HCT116 (cell line): ENCODE measurements at regions not wholly inside any gene's neighbourhood (a gene's known extent, or its start where the extent isn't known, plus 50 kb on each side); places are given as distances from the start of the nearest gene placed in this dataset.

Experiments used
- ATAC-seq: fragments of 200-7000 bp; cut with Tn5 transposase; 2 replicates; pipeline ENCODE4 v1.9.1; 2020; ENCODE audit warnings: mild to moderate bottlenecking, moderate library complexity
- BruUV-seq: library from RNA; stranded (reverse); fragments of 400-500 nt; replicated peaks from 2 replicates; lab custom pipeline; 2021; lab: Mats Ljungman, UMichigan
- CTCF ChIA-PET: fragments of 300-600 bp; sonication (Branson Sonifier 250); formaldehyde crosslinking; loops from one replicate; lab custom pipeline; 2021; ENCODE audit warnings: antibody characterized with exemption; lab: Charles Lee
- POLR2A ChIA-PET: fragments of 300-600, 350-600 bp; sonication (Branson Sonifier 250); formaldehyde crosslinking; loops from one replicate; lab custom pipeline; 2021; ENCODE audit warnings: antibody characterized with exemption; lab: Charles Lee
- RAD21 ChIA-PET, 2 experiments: fragments of 300-600 bp; sonication (Branson Sonifier 250); formaldehyde crosslinking; loops; one replicate each; lab custom pipeline; 2023; ENCODE audit warnings: low total read pairs in 2 of 2; ENCODE audit not compliant: uncharacterized antibody in 2 of 2, unreplicated experiment in 2 of 2, low non-redundant PET in 1 of 2; lab: Charles Lee
- DNase-seq: peaks from one replicate; pipeline ENCODE4 v3.0.0-alpha.2; 2010; ENCODE audit warnings: low read depth, low spot score
- H2AFZ ChIP-seq: fragments of 200-600 bp; shearing (Covaris generic), sonication (generic); 2 replicates; pipeline ENCODE4 v1.6.1; 2017; ENCODE audit warnings: low read depth, mixed run types, mixed read lengths, antibody characterized with exemption, low read length; ENCODE audit not compliant: poor library complexity, severe bottlenecking
- H3K27ac ChIP-seq: 2 replicates; pipeline ENCODE4 v1.5.1; 2012; ENCODE audit warnings: low read depth, low read length
- H3K27me3 ChIP-seq: fragments of 200-600 bp; sonication (generic); 2 replicates; pipeline ENCODE4 v1.6.1; 2016; ENCODE audit warnings: mixed run types, low read length, mixed read lengths; ENCODE audit not compliant: insufficient read depth
- H3K36me3 ChIP-seq, 2 experiments: fragments of 200-500 bp in 1 of 2; fragments of 200-600 bp in 1 of 2; sonication (Bioruptor generic) in 1 of 2; sonication (generic) in 1 of 2; 2 replicates each; pipeline versions ENCODE4 v1.5.1 to v1.6.1; 2014 to 2016; ENCODE audit warnings: low read length in 2 of 2, inconsistent platforms in 1 of 2, mixed read lengths in 1 of 2, mixed run types in 1 of 2; ENCODE audit not compliant: insufficient read depth in 2 of 2, control insufficient read depth in 1 of 2
- H3K4me1 ChIP-seq, 2 experiments: fragments of 200-600 bp in 1 of 2; sonication (generic) in 1 of 2; 2 replicates each; pipeline versions ENCODE4 v1.5.1 to v1.6.1; 2012 to 2017; ENCODE audit warnings: low read length in 2 of 2, inconsistent platforms in 1 of 2, mild to moderate bottlenecking in 1 of 2, mixed read lengths in 1 of 2, mixed run types in 1 of 2, moderate library complexity in 1 of 2; ENCODE audit not compliant: insufficient read depth in 2 of 2, control insufficient read depth in 1 of 2
- H3K4me2 ChIP-seq: fragments of 200-600 bp; sonication (generic); 2 replicates; pipeline ENCODE4 v1.6.1; 2017; ENCODE audit warnings: mixed run types, low read length, mixed read lengths
- H3K4me3 ChIP-seq, 2 experiments: fragments of 200-600 bp in 1 of 2; sonication (generic) in 1 of 2; replicated peaks in 1 of 2; 2 replicates each; pipeline ENCODE4 v1.5.1; 2011 to 2016; ENCODE audit warnings: low read length in 2 of 2, control low read depth in 1 of 2, low read depth in 1 of 2, mild to moderate bottlenecking in 1 of 2, mixed read lengths in 1 of 2, mixed run types in 1 of 2
- H3K79me2 ChIP-seq: fragments of 200-600 bp; sonication (generic); 2 replicates; pipeline ENCODE4 v1.6.1; 2017; ENCODE audit warnings: mild to moderate bottlenecking, mixed run types, low read length, moderate library complexity, mixed read lengths; ENCODE audit not compliant: insufficient read depth
- H3K9ac ChIP-seq: fragments of 200-600 bp; sonication (generic); 2 replicates; pipeline ENCODE4 v1.6.1; 2016; ENCODE audit warnings: low read length, mixed read lengths
- H3K9me2 ChIP-seq: fragments of 200-600 bp; sonication (generic), shearing (Covaris generic); 2 replicates; pipeline ENCODE4 v1.6.1; 2017; ENCODE audit warnings: mixed run types, mild to moderate bottlenecking, moderate library complexity; ENCODE audit not compliant: insufficient read depth
- H3K9me3 ChIP-seq, 2 experiments: fragments of 200-500 bp in 1 of 2; fragments of 200-600 bp in 1 of 2; sonication (Bioruptor generic) in 1 of 2; sonication (generic) in 1 of 2; 2 replicates each; pipeline ENCODE4 v1.6.1; 2014 to 2017; ENCODE audit warnings: low read length in 2 of 2, mixed read lengths in 2 of 2, inconsistent platforms in 1 of 2, low read depth in 1 of 2, mild to moderate bottlenecking in 1 of 2, mixed run types in 1 of 2, moderate library complexity in 1 of 2; ENCODE audit not compliant: control insufficient read depth in 1 of 2, insufficient read depth in 1 of 2
- H4K20me1 ChIP-seq: fragments of 200-600 bp; sonication (generic), shearing (Covaris generic); 2 replicates; pipeline ENCODE4 v1.6.1; 2017; ENCODE audit warnings: mixed run types, mild to moderate bottlenecking, moderate library complexity; ENCODE audit not compliant: insufficient read depth
- ATF3 ChIP-seq: IDR thresholded peaks from 2 replicates; pipeline ENCODE4 v1.6.1; 2012
- CBX3 ChIP-seq: IDR thresholded peaks from 2 replicates; pipeline ENCODE4 v1.6.1; 2012; ENCODE audit warnings: low read depth
- CEBPB ChIP-seq: IDR thresholded peaks from 2 replicates; pipeline ENCODE4 v1.6.1; 2012; ENCODE audit warnings: low read depth
- CTCF ChIP-seq, 3 experiments: fragments of 200-600 bp in 1 of 3; sonication (generic) in 1 of 3; IDR thresholded peaks in 2 of 3; conservative IDR thresholded peaks in 1 of 3; 2 replicates each; pipeline ENCODE4 v1.5.1; 2012 to 2017; ENCODE audit warnings: low read depth in 2 of 3, low read length in 2 of 3, antibody characterized with exemption in 1 of 3, borderline replicate concordance in 1 of 3, control low read depth in 1 of 3, mild to moderate bottlenecking in 1 of 3, mixed read lengths in 1 of 3, mixed run types in 1 of 3, moderate library complexity in 1 of 3; ENCODE audit not compliant: insufficient read depth in 1 of 3
- EGR1 ChIP-seq: IDR thresholded peaks from 2 replicates; pipeline ENCODE4 v1.6.1; 2012; ENCODE audit warnings: low read depth
- ELF1 ChIP-seq: IDR thresholded peaks from 2 replicates; pipeline ENCODE4 v1.6.1; 2012; ENCODE audit warnings: low read depth, borderline replicate concordance
- EZH2phosphoT487 ChIP-seq: fragments of 200-600 bp; IDR thresholded peaks from 2 replicates; pipeline ENCODE4 v1.6.1; 2018; ENCODE audit warnings: antibody characterized with exemption, borderline replicate concordance
- FOSL1 ChIP-seq: IDR thresholded peaks from 2 replicates; pipeline ENCODE4 v1.6.1; 2012; ENCODE audit warnings: low read depth
- JUND ChIP-seq: IDR thresholded peaks from 2 replicates; pipeline ENCODE4 v1.6.1; 2012
- POLR2A ChIP-seq: IDR thresholded peaks from 2 replicates; pipeline ENCODE4 v1.7.0; 2011; ENCODE audit warnings: borderline replicate concordance; ENCODE audit not compliant: insufficient read depth, insufficient read length; ENCODE audit errors: extremely low read depth
- POLR2AphosphoS5 ChIP-seq: IDR thresholded peaks from 2 replicates; pipeline ENCODE4 v1.6.1; 2011; ENCODE audit warnings: mild to moderate bottlenecking, low read depth, low read length, moderate library complexity
- RAD21 ChIP-seq: IDR thresholded peaks from 2 replicates; pipeline ENCODE4 v1.6.1; 2012; ENCODE audit warnings: low read depth, mild to moderate bottlenecking
- SIN3A ChIP-seq: IDR thresholded peaks from 2 replicates; pipeline ENCODE4 v1.6.1; 2012; ENCODE audit warnings: low read depth
- SP1 ChIP-seq: IDR thresholded peaks from 2 replicates; pipeline ENCODE4 v1.6.1; 2012; ENCODE audit warnings: low read depth
- SRF ChIP-seq: IDR thresholded peaks from 2 replicates; pipeline ENCODE4 v1.6.1; 2012; ENCODE audit warnings: low read depth
- ZBTB33 ChIP-seq: IDR thresholded peaks from 2 replicates; pipeline ENCODE4 v1.6.1; 2011; ENCODE audit warnings: mild to moderate bottlenecking, low read length, moderate library complexity; ENCODE audit not compliant: insufficient replicate concordance; ENCODE audit errors: extremely low read depth
- intact Hi-C: fragments of 100-400 bp; cut with micrococcal nuclease; formaldehyde crosslinking; loops from 2 replicates; pipeline ENCODE4 v1.10.0; 2022

- Histone ChIP-seq H3K4me3 (no peak overlapping the region), H3K36me3 (no peaks in the 10 kb centered on the region), H4K20me1 (no peaks in the 10 kb centered on the region), H3K27me3 (no peaks in the 10 kb centered on the region), H3K4me2 (no peak overlapping the region), H3K9me3 (peaks cover 0 to 26% of the 10 kb centered on the region in 2 experiments; a peak in 3 of 4 replicates), H3K9ac (no peak overlapping the region), H3K4me1 (no peaks in the 10 kb centered on the region), H3K9me2 (no peaks in the 10 kb centered on the region), H3K27ac (no peak overlapping the region), H2AFZ (no peak overlapping the region), H3K79me2 (no peaks in the 10 kb centered on the region)
- no peak for ATAC-seq
- intact Hi-C loops, result no loop called here
- RAD21 ChIA-PET, result no interaction called here
- CTCF ChIA-PET, result no interaction called here
- no peak for DNase-seq
- TF ChIP-seq EGR1 (no peak), FOSL1 (no peak), POLR2A (no peak), ATF3 (no peak), ELF1 (no peak)
- POLR2A ChIA-PET, result no interaction called here
- BruUV-seq, result no TSS peak
These were observed 437.9 kb downstream of the CHL1 start for GRCh38 chr3:634511-634910.

GRCh38 chr3:635393-635792 lies 438.8 kb downstream of the CHL1 start:
- H3K36me3 ChIP-seq, result no peaks in the 10 kb centered on the region
- H3K9me3 ChIP-seq, result peaks cover 3 to 26% of the 10 kb centered on the region in 2 experiments; a peak in 3 of 4 replicates
- H4K20me1 ChIP-seq, result no peaks in the 10 kb centered on the region
- H3K27me3 ChIP-seq, result no peaks in the 10 kb centered on the region
- no peaks in the 10 kb centered on the region for H3K79me2 ChIP-seq
- no peaks in the 10 kb centered on the region for H3K4me1 ChIP-seq
- CTCF ChIA-PET, result no interaction called here
- intact Hi-C loops, result no loop called here
- BruUV-seq, result no TSS peak
- H3K4me2 ChIP-seq, result no peak overlapping the region
- DNase-seq, result no peak
- no peak overlapping the region for H3K27ac ChIP-seq
- no peak for TF ChIP-seq JUND
- TF ChIP-seq SRF, result no peak
- TF ChIP-seq ATF3, result no peak
- TF ChIP-seq EZH2phosphoT487, result no peak
- no peak for TF ChIP-seq POLR2AphosphoS5
- no peak for TF ChIP-seq POLR2A
- TF ChIP-seq CTCF (IDR thresholded peaks at IDR 0.05 in 2 of 3, conservative IDR thresholded peaks at IDR 0.05 in 1 of 3; ENCODE audit: borderline replicate concordance in 1 of 3, insufficient read depth in 1 of 3, low read depth in 2 of 3, low read length in 2 of 3), result no peak
- no peak for TF ChIP-seq ZBTB33
- TF ChIP-seq RAD21, result no peak
- TF ChIP-seq CBX3, result no peak
- no peak for TF ChIP-seq SP1
- no peak for TF ChIP-seq ELF1
- no peak for TF ChIP-seq FOSL1
- TF ChIP-seq EGR1, result no peak
- TF ChIP-seq SIN3A, result no peak
- TF ChIP-seq CEBPB, result no peak
- no peak for ATAC-seq
- H3K4me3 ChIP-seq, result no peak overlapping the region
- H3K9ac ChIP-seq, result no peak overlapping the region
- H3K9me2 ChIP-seq, result no peaks in the 10 kb centered on the region
- POLR2A ChIA-PET, result no interaction called here
- no peak overlapping the region for H2AFZ ChIP-seq
- RAD21 ChIA-PET, result no interaction called here
